Heart right ventricle (tissue), 16 donors: ENCODE measurements at regions not wholly inside any gene's neighbourhood (a gene's known extent, or its start where the extent isn't known, plus 50 kb on each side); places are given as distances from the start of the nearest gene placed in this dataset.

Experiments used
- ATAC-seq, 8 donors: fragments of 200-7000 bp; cut with Tn5 transposase; one replicate each; pipeline ENCODE4 v1.9.1; 2020; ENCODE audit warnings: mild to moderate bottlenecking in 8 of 8, moderate library complexity in 8 of 8, moderate number of reproducible peaks in 1 of 8
- DNase-seq, 2 donors: peaks; one replicate each; pipeline ENCODE4 v3.0.0-alpha.2; 2020
- H3K27ac ChIP-seq, 10 donors: fragments of 200-600 bp; sonication (generic) in 2 of 10; one replicate each; pipeline versions ENCODE4 v1.5.0 to v1.8.0; 2020 to 2022; ENCODE audit warnings: mild to moderate bottlenecking in 3 of 10
- H3K27me3 ChIP-seq, 7 donors: fragments of 200-600 bp; one replicate each; pipeline ENCODE4 v1.8.0; 2021 to 2022; ENCODE audit warnings: mild to moderate bottlenecking in 2 of 7
- H3K36me3 ChIP-seq, 9 donors: fragments of 200-600 bp; sonication (generic) in 1 of 9; one replicate each; pipeline versions ENCODE4 v1.5.0 to v1.8.0; 2020 to 2022; ENCODE audit warnings: mild to moderate bottlenecking in 2 of 9
- H3K4me1 ChIP-seq, 9 donors: fragments of 200-600 bp; sonication (generic) in 1 of 9; one replicate each; pipeline versions ENCODE4 v1.5.0 to v1.8.0; 2020 to 2022; ENCODE audit warnings: mild to moderate bottlenecking in 4 of 9
- H3K4me3 ChIP-seq, 10 donors: fragments of 200-600 bp; sonication (generic) in 2 of 10; one replicate each; pipeline versions ENCODE4 v1.5.0 to v1.8.0; 2020 to 2022; ENCODE audit warnings: mild to moderate bottlenecking in 7 of 10, moderate library complexity in 2 of 10
- H3K9me3 ChIP-seq, 11 donors: fragments of 200-600 bp in 10 of 11; sonication (generic) in 2 of 11; one replicate each; pipeline versions ENCODE4 v1.5.0 to v1.8.0; 2013 to 2022; ENCODE audit warnings: mild to moderate bottlenecking in 2 of 11, control low read depth in 1 of 11, moderate library complexity in 1 of 11
- CTCF ChIP-seq, 9 donors: fragments of 200-600 bp; sonication (generic) in 2 of 9; IDR thresholded peaks; one replicate each; pipeline versions ENCODE4 v1.5.0 to v1.8.0; 2021 to 2022; ENCODE audit warnings: antibody characterized with exemption in 9 of 9, mild to moderate bottlenecking in 5 of 9, moderate library complexity in 1 of 9
- WGBS, 2 donors: extraction: QIAGEN DNeasy Blood & Tissue Kit; methylation state at CpG; one replicate each; pipeline ENCODE4 v1.1.7; 2013; ENCODE audit warnings: inconsistent platforms in 1 of 2; 5-methylcytosine and 5-hydroxymethylcytosine counted together
- intact Hi-C, 10 donors: fragments of 100-400 bp; cut with DNase I; formaldehyde crosslinking; loops; one replicate each; pipeline versions ENCODE4 v1.11.1 to v1.14.2; 2022
- donor health status: Arrhythmogenic right ventricular cardiomyopathy.
- donor health status: ischemic (EF 13 %, LVEDD 7.1; RV severe dilation, severe dysfunction).
- donor health status: healthy with polysubstance abuse.
- donor health status: DM: no; HTN: yes; CAD: no.
- donor health status: DM: no; HTN: no; CAD: no.
- donor health status: ischemic (EF 25% LVEDD 6.9; RV normal size, moderate dysfunction).
- donor health status: ischemic (EF 25% LVEDD 5.7; RV mildly dilated, moderate dysfunction).
- donor health status: healthy.
- donor health status: DM: yes; HTN: yes; CAD: no.
- donor health status: Ischemic cardiomyopathy.
- donor health status: ischemic (EF 35%, LVEDD 5.7; RV mildly dilated, moderate dysfunction).
- donor health status: nonischemic (EF 11% LVEDD 7.7; RV severe dilation, severe dysfunction).
- donor health status: DM: yes; HTN: yes; CAD: no.
- donor health status: PGD.
- donor health status: ischemic (EF 29% LVEDD 5.4; RV normal size, mild dysfunction).
- donor health status: nonischemic (EF 23%, LVEDD 6.1; RV moderate dilation, normal function).

- H3K9me3 ChIP-seq: peaks cover 0 to 7% (median 0%) of the 10 kb centered on the region in 11 donors
- peaks cover 0 to 15% (median 0%) of the 10 kb centered on the region in 9 donors for H3K4me1 ChIP-seq
- intact Hi-C loops: no loop called here
- TF ChIP-seq CTCF (IDR thresholded peaks at IDR 0.05): no peak
- no peaks in the 10 kb centered on the region for H3K36me3 ChIP-seq
- no peak for DNase-seq
- no peak for ATAC-seq
- no peak overlapping the region for H3K4me3 ChIP-seq
- H3K27me3 ChIP-seq: peaks cover 0 to 8% (median 0%) of the 10 kb centered on the region in 7 donors
- peak overlapping the region in 1 of 10 donors; percentile 22 for H3K27ac ChIP-seq
Observed at GRCh38 chr2:60662781-60663180, 93.3 kb upstream of the PAPOLG start.

GRCh38 chr2:60671966-60672365 is 84.1 kb upstream of the PAPOLG start:
- ATAC-seq (no peak), DNase-seq (no peak)
- intact Hi-C loops: loop anchor here in 1 of 10 donors (10.0 kb wide), 1 partner anchor 1907 kb away; no protein-coding TSS in a partner anchor
- Histone ChIP-seq H3K9me3 (no peaks in the 10 kb centered on the region), H3K4me3 (no peak overlapping the region), H3K27ac (no peak overlapping the region), H3K4me1 (peaks cover 0 to 6% (median 0%) of the 10 kb centered on the region in 9 donors), H3K36me3 (no peaks in the 10 kb centered on the region), H3K27me3 (peaks cover 0 to 29% (median 4%) of the 10 kb centered on the region in 7 donors)
- TF ChIP-seq CTCF (IDR thresholded peaks at IDR 0.05): no peak
- WGBS, 2 donors: 64 to 66% methylated on average over 6 of the region's 6 CpGs

- 23 to 26% methylated on average over 9 of the region's 9 CpGs for WGBS, 2 donors
- H3K36me3 ChIP-seq: no peaks in the 10 kb centered on the region
- peak; percentile 78 to 94 (median 91) for TF ChIP-seq CTCF (IDR thresholded peaks at IDR 0.05)
- H3K4me1 ChIP-seq: peaks cover 0 to 6% (median 0%) of the 10 kb centered on the region in 9 donors
- H3K27me3 ChIP-seq: peaks cover 0 to 39% (median 4%) of the 10 kb centered on the region in 7 donors
- intact Hi-C loops: loop anchor here in 1 of 10 donors (10.0 kb wide), 1 partner anchor 1910 kb away; no protein-coding TSS in a partner anchor
- no peak overlapping the region for H3K27ac ChIP-seq
- peak; percentile 81 to 95 (median 94) for ATAC-seq
- no peak overlapping the region for H3K4me3 ChIP-seq
- DNase-seq: peak; percentile 82 to 87
- H3K9me3 ChIP-seq: no peaks in the 10 kb centered on the region
Observed at GRCh38 chr2:60674524-60675165, 81.4 kb upstream of the PAPOLG start.

GRCh38 chr2:60675301-60675700 is 80.8 kb upstream of the PAPOLG start:
- intact Hi-C loops: loop anchor here in 1 of 10 donors (10.0 kb wide), 1 partner anchor 1910 kb away; no protein-coding TSS in a partner anchor
- no peaks in the 10 kb centered on the region for H3K9me3 ChIP-seq
- TF ChIP-seq CTCF (IDR thresholded peaks at IDR 0.05): no peak

More at GRCh38 chr2:60675301-60675700, 80.8 kb upstream of the PAPOLG start:
- no peak for ATAC-seq
- H3K27me3 ChIP-seq: peaks cover 0 to 34% (median 4%) of the 10 kb centered on the region in 7 donors
- H3K4me3 ChIP-seq: no peak overlapping the region
- H3K4me1 ChIP-seq: peaks cover 0 to 6% (median 0%) of the 10 kb centered on the region in 9 donors
- WGBS, 2 donors: 59 to 62% methylated on average over 3 of the region's 3 CpGs
- no peaks in the 10 kb centered on the region for H3K36me3 ChIP-seq
- H3K27ac ChIP-seq: no peak overlapping the region
- DNase-seq: no peak
